Lung (tissue), 11 donors: ENCODE measurements at regions not wholly inside any gene's neighbourhood (a gene's known extent, or its start where the extent isn't known, plus 50 kb on each side); places are given as distances from the start of the nearest gene placed in this dataset.

Source experiments
- ATAC-seq: fragments of 200-7000 bp; cut with Tn5 transposase; one replicate; pipeline ENCODE4 v1.9.1; 2020; ENCODE audit warnings: moderate number of reproducible peaks; ENCODE audit not compliant: insufficient read depth, low FRiP score
- DNase-seq, 3 donors: peaks; one replicate each; pipeline ENCODE4 v3.0.0-alpha.2; 2013 to 2017
- H3K27ac ChIP-seq, 2 donors: one replicate each; pipeline ENCODE4 v1.5.1; 2013; ENCODE audit warnings: mild to moderate bottlenecking in 2 of 2, moderate library complexity in 2 of 2, control low read depth in 1 of 2, inconsistent platforms in 1 of 2, low read depth in 1 of 2, low read length in 1 of 2
- H3K27me3 ChIP-seq, 3 donors: one replicate each; pipeline ENCODE4 v1.5.1; 2013; ENCODE audit warnings: low read length in 2 of 3; ENCODE audit not compliant: control insufficient read depth in 3 of 3, insufficient read depth in 3 of 3
- H3K36me3 ChIP-seq, 4 donors: one replicate each; pipeline ENCODE4 v1.5.1; 2013; ENCODE audit warnings: low read length in 4 of 4, mild to moderate bottlenecking in 1 of 4, moderate library complexity in 1 of 4; ENCODE audit not compliant: control insufficient read depth in 4 of 4, insufficient read depth in 4 of 4
- H3K4me1 ChIP-seq, 5 donors: one replicate each; pipeline ENCODE4 v1.5.1; 2013; ENCODE audit warnings: low read length in 5 of 5, mild to moderate bottlenecking in 2 of 5, moderate library complexity in 1 of 5; ENCODE audit not compliant: control insufficient read depth in 5 of 5, insufficient read depth in 5 of 5
- H3K4me3 ChIP-seq: one replicate; pipeline ENCODE4 v1.5.1; 2013; ENCODE audit warnings: mild to moderate bottlenecking, control low read depth, moderate library complexity
- H3K9ac ChIP-seq, 2 donors: one replicate each; pipeline ENCODE4 v1.5.1; 2013; ENCODE audit warnings: low read length in 2 of 2, control low read depth in 1 of 2; ENCODE audit not compliant: insufficient read depth in 1 of 2
- H3K9me3 ChIP-seq, 4 donors: one replicate each; pipeline ENCODE4 v1.5.1; 2013; ENCODE audit warnings: low read length in 3 of 4, mild to moderate bottlenecking in 1 of 4, moderate library complexity in 1 of 4; ENCODE audit not compliant: control insufficient read depth in 4 of 4, insufficient read depth in 3 of 4
- WGBS, 2 donors: extraction: QIAGEN DNeasy Blood & Tissue Kit; methylation state at CpG; one replicate each; pipeline ENCODE4 v1.1.7; 2013; 5-methylcytosine and 5-hydroxymethylcytosine counted together
- TF ChIP-seq, protein P1 (sequence below): IDR thresholded peaks from 2 replicates; pipeline ENCODE4 v1.5.1; 2012; ENCODE audit warnings: mild to moderate bottlenecking; ENCODE audit errors: control extremely low read depth, extremely low read depth
- donor health status: control.
- donor health status: control.
- donor health status: Bipolar disorder and iron deficiency.
- donor health status: healthy.
- donor health status: DM: yes; HTN: yes; CAD: no.

GRCh38 chr12:84561351-84561750, 351.2 kb downstream of the SLC6A15 start:
- H3K9me3 ChIP-seq: peaks cover 0 to 2% (median under 1%) of the 10 kb centered on the region in 4 donors
- TF ChIP-seq, protein P1, sequence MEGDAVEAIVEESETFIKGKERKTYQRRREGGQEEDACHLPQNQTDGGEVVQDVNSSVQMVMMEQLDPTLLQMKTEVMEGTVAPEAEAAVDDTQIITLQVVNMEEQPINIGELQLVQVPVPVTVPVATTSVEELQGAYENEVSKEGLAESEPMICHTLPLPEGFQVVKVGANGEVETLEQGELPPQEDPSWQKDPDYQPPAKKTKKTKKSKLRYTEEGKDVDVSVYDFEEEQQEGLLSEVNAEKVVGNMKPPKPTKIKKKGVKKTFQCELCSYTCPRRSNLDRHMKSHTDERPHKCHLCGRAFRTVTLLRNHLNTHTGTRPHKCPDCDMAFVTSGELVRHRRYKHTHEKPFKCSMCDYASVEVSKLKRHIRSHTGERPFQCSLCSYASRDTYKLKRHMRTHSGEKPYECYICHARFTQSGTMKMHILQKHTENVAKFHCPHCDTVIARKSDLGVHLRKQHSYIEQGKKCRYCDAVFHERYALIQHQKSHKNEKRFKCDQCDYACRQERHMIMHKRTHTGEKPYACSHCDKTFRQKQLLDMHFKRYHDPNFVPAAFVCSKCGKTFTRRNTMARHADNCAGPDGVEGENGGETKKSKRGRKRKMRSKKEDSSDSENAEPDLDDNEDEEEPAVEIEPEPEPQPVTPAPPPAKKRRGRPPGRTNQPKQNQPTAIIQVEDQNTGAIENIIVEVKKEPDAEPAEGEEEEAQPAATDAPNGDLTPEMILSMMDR: no peak
- WGBS, 2 donors: 83 to 84% methylated on average over 1 of the region's 1 CpG
- DNase-seq (peak; percentile 51 to 89 (median 85)), ATAC-seq (no peak)
- H3K27me3 ChIP-seq: no peaks in the 10 kb centered on the region
- H3K9ac ChIP-seq: no peak overlapping the region
- peaks cover 0 to 24% (median 3%) of the 10 kb centered on the region in 5 donors for H3K4me1 ChIP-seq
- no peaks in the 10 kb centered on the region for H3K36me3 ChIP-seq
- H3K4me3 ChIP-seq: no peak overlapping the region
- H3K27ac ChIP-seq: no peak overlapping the region

- Histone ChIP-seq H3K4me3 (no peak overlapping the region), H3K27ac (no peak overlapping the region), H3K9ac (no peak overlapping the region), H3K9me3 (no peaks in the 10 kb centered on the region), H3K36me3 (no peaks in the 10 kb centered on the region), H3K4me1 (no peaks in the 10 kb centered on the region), H3K27me3 (no peaks in the 10 kb centered on the region)
- WGBS, 2 donors: 93 to 94% methylated on average over 15 of the region's 15 CpGs
- DNase-seq: no peak
- TF ChIP-seq, protein P1: no peak
- ATAC-seq: no peak
Observed at GRCh38 chr12:84554199-84554723, 358.3 kb downstream of the SLC6A15 start.

DNA sequence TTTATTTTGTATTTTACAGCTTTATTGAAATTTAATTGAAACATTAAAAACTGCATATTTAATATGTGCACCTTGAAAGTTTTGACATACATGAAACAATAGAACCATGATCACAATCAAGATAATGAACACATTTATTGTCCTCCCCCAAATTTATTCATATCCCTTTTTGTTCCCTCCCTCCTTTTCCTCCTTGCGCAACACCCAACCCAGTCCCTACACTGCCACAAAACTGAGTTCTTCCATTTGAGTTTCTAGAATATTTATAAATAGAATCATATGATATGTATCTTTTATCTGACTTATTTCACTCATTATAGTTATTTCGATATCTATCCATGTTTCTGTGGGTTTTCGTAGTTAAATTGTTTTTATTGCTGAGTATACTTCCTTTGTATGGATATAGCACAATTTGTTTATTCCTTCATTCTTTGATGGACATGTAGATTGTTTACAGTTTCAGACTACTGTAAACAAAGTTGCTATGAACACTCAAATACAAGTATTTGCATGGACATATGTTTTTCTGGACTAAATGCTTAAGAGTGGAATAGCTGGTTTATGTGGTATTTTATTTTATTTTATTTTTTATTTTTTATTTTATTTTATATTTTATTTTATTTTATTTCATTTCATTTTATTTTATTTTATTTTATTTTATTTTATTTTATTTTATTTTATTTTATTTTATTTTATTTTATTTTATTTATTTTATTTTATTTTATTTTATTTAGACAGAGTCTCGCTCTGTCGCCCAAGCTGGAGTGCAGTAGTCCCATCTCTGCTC, 359.1 kb downstream of the SLC6A15 start:
- 91% methylated on average over 5 of the region's 5 CpGs for WGBS, 2 donors
- TF ChIP-seq, protein P1: no peak
- no peak for DNase-seq
- no peak for ATAC-seq
- no peak overlapping the region for H3K4me3 ChIP-seq
- H3K9ac ChIP-seq: no peak overlapping the region
- H3K36me3 ChIP-seq: no peaks in the 10 kb centered on the region
- H3K9me3 ChIP-seq: no peaks in the 10 kb centered on the region
- no peaks in the 10 kb centered on the region for H3K27me3 ChIP-seq
- no peak overlapping the region for H3K27ac ChIP-seq
- H3K4me1 ChIP-seq: no peaks in the 10 kb centered on the region
